HFFc6 (cell line): ENCODE measurements at regions not wholly inside any gene's neighbourhood (a gene's known extent, or its start where the extent isn't known, plus 50 kb on each side); places are given as distances from the start of the nearest gene placed in this dataset.

ENCODE experiments used
- DNase-seq: peaks from one replicate; pipeline ENCODE4 v3.0.0-alpha.2; 2018
- H3K27ac Mint-ChIP-seq: 2 replicates; pipeline ENCODE4 v1.8.0; 2020; ENCODE audit warnings: mild to moderate bottlenecking, mixed read lengths
- H3K27me3 Mint-ChIP-seq: 2 replicates; pipeline ENCODE4 v1.8.0; 2021; ENCODE audit warnings: mild to moderate bottlenecking, moderate library complexity, mixed read lengths; ENCODE audit not compliant: insufficient read depth
- H3K36me3 Mint-ChIP-seq: 2 replicates; pipeline ENCODE4 v1.8.0; 2021; ENCODE audit warnings: low read depth, mixed read lengths
- H3K4me1 Mint-ChIP-seq: 2 replicates; pipeline ENCODE4 v1.8.0; 2020; ENCODE audit warnings: low read depth, mixed read lengths
- H3K4me3 Mint-ChIP-seq: 2 replicates; pipeline ENCODE4 v1.8.0; 2020; ENCODE audit warnings: mild to moderate bottlenecking, moderate library complexity, mixed read lengths
- H3K9me3 Mint-ChIP-seq: 2 replicates; pipeline ENCODE4 v1.8.0; 2020; ENCODE audit warnings: mild to moderate bottlenecking, mixed read lengths
- TF ChIP-seq, protein P1 (sequence below): fragments of 200-600 bp; sonication (generic); IDR thresholded peaks from 2 replicates; pipeline ENCODE4 v1.5.0; 2021; ENCODE audit warnings: antibody characterized with exemption, mild to moderate bottlenecking

DNA sequence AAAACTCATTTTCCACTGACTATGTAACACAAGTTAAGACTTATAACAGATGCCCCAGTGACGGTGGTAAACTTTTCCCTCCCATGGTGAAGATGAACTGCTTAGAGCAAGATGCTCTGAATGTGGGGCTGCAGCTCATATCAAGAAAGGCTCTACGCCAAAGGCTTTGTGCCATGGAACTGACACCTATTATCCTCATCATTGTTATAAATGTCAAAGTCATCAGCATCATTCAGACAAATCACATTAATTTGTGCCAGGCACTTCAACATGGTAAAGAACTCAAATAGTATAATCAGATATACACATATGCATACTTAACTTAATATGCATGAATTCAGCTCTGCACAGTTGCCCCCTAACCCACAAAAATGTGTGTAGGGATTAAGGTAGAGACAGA is 305.9 kb upstream of the ATP10B start:
- TF ChIP-seq, protein P1, sequence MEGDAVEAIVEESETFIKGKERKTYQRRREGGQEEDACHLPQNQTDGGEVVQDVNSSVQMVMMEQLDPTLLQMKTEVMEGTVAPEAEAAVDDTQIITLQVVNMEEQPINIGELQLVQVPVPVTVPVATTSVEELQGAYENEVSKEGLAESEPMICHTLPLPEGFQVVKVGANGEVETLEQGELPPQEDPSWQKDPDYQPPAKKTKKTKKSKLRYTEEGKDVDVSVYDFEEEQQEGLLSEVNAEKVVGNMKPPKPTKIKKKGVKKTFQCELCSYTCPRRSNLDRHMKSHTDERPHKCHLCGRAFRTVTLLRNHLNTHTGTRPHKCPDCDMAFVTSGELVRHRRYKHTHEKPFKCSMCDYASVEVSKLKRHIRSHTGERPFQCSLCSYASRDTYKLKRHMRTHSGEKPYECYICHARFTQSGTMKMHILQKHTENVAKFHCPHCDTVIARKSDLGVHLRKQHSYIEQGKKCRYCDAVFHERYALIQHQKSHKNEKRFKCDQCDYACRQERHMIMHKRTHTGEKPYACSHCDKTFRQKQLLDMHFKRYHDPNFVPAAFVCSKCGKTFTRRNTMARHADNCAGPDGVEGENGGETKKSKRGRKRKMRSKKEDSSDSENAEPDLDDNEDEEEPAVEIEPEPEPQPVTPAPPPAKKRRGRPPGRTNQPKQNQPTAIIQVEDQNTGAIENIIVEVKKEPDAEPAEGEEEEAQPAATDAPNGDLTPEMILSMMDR = no peak
- Mint-ChIP-seq H3K36me3 (no peaks in the 10 kb centered on the region), H3K4me3 (no peak overlapping the region), H3K4me1 (no peaks in the 10 kb centered on the region), H3K27me3 (no peaks in the 10 kb centered on the region; the same call in none of the 2 replicates), H3K27ac (no peak overlapping the region), H3K9me3 (peaks cover 21% of the 10 kb centered on the region)
- no peak for DNase-seq

DNA sequence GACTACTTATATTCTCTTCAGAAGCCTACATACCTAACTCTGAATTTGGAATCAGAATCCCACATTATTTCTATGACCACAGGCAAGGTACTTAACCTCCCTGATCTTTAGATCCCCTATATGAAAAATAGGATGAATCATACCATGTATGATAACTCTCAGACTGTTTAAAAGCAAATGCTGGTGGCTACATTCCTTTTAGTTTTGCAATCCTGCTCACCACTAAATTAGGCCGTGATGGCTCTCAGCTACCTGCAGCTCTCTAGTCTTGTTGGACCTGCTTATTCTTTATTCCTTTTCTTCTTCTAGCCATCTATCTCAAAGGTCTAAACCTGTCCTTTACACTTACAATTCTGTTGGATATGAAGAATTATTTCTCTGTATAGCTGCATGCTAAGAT is 303.4 kb upstream of the ATP10B start:
- Mint-ChIP-seq H3K4me3 (no peak overlapping the region), H3K27me3 (no peaks in the 10 kb centered on the region; the same call in none of the 2 replicates), H3K36me3 (no peaks in the 10 kb centered on the region), H3K9me3 (peaks cover 37% of the 10 kb centered on the region), H3K4me1 (no peaks in the 10 kb centered on the region), H3K27ac (no peak overlapping the region)
- TF ChIP-seq, protein P1 = no peak
- no peak for DNase-seq

DNA sequence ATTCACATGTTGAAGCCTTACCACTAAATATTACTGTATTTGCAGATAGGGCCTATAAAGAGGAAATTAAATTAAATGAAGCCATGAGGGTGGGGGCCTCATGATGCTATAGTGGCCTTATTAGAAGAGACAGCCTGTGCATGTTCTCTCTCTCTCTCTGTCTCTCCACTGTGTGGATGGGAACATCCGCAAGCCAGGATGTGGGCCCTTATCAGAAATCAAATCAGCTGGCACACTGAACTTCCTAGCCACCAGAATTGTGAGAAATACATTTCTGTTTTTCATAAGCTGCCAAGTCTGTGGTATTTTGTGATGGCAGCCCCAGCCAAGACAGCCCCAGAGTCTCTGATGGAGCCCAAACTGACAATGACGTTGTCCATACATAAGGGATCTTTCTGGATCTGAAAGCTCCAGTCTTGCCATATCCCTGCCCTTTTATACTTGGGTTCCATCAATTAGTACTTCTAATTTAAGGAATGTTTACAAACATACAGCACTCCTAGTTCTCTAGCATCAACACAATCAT is 300.5 kb upstream of the ATP10B start:
- no peak overlapping the region for H3K4me3 Mint-ChIP-seq
- no peaks in the 10 kb centered on the region for H3K36me3 Mint-ChIP-seq
- H3K4me1 Mint-ChIP-seq = no peaks in the 10 kb centered on the region
- peaks cover 40% of the 10 kb centered on the region for H3K9me3 Mint-ChIP-seq
- H3K27ac Mint-ChIP-seq = no peak overlapping the region
- TF ChIP-seq, protein P1 = no peak
- no peaks in the 10 kb centered on the region; the same call in 1 of the 2 replicates for H3K27me3 Mint-ChIP-seq
- no peak for DNase-seq

DNA sequence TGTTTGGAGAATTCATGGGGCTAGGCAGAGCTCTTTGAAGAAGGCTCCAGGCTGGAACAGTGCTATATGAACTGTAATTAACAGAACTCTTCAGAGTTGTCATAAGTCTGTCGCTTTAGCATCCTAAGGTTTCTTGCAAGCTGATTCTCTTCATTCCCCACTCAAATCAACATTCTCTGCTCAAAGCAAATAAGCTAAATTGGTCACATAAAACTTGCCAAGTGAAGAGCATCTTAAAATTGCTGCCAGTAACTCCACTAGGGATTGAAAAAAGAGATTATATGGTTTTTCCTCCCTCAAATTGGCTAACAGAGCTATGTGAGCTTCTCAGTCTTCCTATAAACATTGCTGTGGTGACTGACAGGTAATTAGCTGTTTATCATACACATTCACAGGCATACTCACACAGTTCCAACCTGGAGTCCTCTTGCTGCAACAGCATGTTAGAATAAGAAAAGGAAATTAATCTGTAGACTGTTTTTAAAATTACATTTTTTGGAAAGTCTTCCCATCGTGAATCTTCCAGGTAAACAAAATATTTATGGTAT is 298.5 kb upstream of the ATP10B start:
- no peaks in the 10 kb centered on the region; the same call in 1 of the 2 replicates for H3K27me3 Mint-ChIP-seq
- H3K4me3 Mint-ChIP-seq = no peak overlapping the region
- H3K9me3 Mint-ChIP-seq = peaks cover 27% of the 10 kb centered on the region; the same call in 1 of the 2 replicates
- no peak for DNase-seq
- H3K27ac Mint-ChIP-seq = no peak overlapping the region
- no peaks in the 10 kb centered on the region for H3K4me1 Mint-ChIP-seq
- no peaks in the 10 kb centered on the region for H3K36me3 Mint-ChIP-seq
- TF ChIP-seq, protein P1 = no peak

DNA sequence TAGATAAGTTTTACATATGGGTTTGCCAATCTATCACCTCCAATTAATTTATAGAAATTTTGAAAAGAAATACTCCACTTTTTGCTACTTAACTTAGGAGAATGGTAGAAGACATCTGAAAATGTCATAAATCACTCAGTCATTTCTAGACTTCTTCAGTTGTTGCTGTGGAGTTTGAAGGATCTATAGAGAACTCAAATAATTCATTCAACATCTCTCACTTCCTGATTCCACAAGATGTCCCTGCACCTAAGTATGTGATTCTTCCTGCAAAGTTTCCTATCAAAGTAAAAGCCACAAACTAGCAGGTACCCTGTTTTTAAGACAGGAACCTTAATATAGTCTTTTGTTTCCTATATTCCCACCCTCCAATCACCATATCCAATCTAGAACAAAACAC is 297.1 kb upstream of the ATP10B start:
- H3K27ac Mint-ChIP-seq = no peak overlapping the region
- H3K36me3 Mint-ChIP-seq = no peaks in the 10 kb centered on the region
- peaks cover 27% of the 10 kb centered on the region; the same call in 1 of the 2 replicates for H3K9me3 Mint-ChIP-seq
- H3K4me3 Mint-ChIP-seq = no peak overlapping the region
- TF ChIP-seq, protein P1 = no peak
- H3K4me1 Mint-ChIP-seq = no peaks in the 10 kb centered on the region
- DNase-seq = no peak
- H3K27me3 Mint-ChIP-seq = no peaks in the 10 kb centered on the region
